Cerebellar cortex (tissue), 1 donor: ENCODE measurements at regions not wholly inside any gene's neighbourhood (a gene's known extent, or its start where the extent isn't known, plus 50 kb on each side); places are given as distances from the start of the nearest gene placed in this dataset.

Experiments
- DNase-seq: peaks from one replicate; pipeline ENCODE4 v3.0.0-alpha.2; 2015; ENCODE audit warnings: low spot score

DNA sequence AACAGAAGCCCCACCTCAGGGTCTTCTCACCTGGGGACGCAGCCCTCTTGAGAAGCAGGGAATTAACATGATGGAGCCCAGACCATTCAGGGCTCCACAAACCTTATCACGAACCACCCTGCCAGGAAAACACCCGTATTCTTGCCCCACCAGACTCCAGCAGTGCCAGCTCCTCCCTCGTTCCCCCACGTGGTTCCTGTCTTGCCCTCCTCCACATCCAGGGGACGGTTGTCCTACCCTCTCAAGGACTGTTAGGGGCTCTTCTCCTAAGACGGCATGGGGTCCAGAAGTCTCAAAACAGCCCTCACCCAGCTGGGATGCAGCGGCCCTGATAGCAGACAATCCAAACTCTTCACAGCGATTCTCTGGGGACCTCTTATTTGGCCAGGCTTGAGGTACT lies 372.2 kb upstream of the HS6ST1 start:
- DNase-seq, result no peak

DNA sequence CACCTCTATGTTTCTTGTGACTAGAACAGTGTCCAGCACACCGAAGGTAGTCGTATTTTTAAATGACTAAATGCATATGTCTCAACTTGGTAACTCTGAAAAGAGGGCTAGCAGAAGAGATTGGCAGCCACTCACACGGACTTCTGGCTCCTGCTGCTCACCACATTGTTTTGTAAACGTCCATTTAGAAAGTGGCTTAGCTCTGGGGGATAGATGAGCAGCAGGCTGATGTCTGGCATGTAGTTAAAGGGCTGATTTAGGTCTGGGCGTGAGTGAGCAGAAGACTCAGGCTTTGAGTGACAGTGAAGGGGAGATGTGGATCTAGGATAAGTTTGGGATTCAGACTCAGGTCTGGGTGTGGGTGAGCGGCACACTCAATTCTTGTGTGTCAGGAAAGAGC lies 372.9 kb upstream of the HS6ST1 start:
- DNase-seq, result no peak

DNA sequence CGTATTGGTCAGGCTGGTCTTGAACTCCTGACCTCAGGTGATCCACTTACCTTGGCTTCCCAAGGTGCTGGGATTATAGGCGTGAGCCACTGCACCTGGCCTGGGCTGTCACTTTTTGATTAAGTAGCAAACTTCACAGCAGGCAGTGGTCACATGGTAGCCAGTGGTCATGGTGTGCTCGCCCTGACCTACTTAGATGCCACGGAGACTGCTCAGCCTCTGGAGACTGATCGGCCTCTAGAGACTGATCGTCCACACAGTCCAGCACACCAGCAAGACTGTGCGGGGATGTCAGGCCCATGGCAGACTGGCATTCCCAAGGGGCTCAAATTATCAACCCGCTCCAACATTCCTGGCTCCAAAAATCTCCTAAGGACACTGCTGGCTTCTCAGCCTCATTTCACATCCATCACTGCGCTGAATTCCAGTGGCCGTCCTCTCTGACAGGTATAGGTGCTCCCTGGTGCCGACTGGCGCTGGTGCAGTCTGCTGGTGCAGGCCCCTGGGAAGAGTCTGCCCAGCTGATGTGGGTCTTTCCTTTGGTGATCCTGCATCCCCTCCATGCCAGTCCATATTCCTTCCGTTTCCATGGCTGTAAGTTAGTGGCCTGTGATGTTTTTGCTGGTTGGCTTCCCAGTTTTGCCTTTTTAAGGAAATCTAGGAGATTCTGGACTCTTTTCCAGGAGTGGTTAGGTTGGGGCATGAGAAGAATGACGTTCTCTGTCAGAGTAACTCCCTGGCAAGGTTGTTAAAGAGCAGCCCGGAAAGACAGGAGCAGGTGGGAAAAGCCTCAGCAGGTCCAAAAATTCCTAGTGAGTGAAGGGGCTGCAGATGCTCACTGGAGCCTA lies 374.5 kb upstream of the HS6ST1 start:
- DNase-seq, result no peak

DNA sequence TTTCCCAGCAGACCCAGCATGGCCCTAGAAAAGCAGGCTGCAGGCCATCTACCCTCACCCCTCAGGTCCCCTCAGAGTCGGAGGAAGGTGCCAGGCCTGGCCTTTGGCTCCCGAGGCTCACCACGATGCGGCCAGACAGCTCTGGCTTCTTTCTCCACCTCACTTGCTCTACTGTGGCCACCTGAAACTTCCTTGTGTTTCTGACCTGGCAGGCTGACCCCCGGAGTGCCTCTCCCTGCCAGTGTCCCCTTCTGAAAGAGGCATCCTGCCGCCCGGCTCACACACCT lies 375.0 kb upstream of the HS6ST1 start:
- no peak for DNase-seq

DNA sequence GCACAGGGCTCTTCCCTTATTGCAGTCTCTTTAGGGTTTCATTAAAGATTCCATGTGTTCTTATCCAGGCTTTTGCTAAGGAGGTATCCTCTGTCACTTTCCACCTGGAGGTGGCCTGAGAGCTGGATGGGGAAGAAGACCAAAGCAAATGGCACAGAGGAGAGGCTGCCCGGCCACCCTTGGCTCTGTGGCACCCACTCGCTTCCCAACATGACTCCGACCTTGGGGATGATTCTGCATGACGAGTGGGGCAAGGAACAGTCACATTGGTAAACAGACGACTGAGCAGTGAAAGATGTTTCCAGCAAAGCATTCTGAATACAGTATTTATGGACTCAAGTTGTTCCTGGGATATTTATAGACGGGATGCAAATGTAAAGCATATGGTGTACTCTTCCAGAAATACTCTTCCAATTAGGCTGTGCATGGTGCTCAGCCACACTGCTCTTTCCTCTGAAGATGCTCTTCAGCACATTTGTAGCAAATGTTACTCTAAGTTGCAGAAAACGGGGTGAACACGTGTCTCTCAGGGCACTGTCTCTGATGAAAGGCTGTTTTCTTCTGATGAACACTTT lies 377.1 kb upstream of the HS6ST1 start:
- no peak for DNase-seq

DNA sequence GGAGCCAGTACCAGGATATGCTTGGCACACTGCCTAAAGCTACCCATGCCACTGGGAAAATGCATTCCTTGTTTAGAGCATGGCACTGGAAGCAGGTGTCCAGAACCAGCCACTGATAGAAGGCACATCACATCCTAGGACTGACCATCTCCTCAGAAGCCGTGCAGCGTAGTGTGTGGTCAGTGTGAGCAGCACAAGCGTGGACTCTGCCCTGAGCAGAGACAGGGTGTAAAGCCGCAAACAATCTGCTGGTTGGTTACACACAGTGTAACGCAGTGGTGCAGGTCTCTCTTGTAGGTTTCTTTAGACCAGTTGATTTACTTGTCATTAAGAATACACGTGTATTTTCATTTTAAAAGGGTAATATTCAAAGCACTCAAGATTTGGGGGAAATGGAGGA lies 377.8 kb upstream of the HS6ST1 start:
- no peak for DNase-seq

DNA sequence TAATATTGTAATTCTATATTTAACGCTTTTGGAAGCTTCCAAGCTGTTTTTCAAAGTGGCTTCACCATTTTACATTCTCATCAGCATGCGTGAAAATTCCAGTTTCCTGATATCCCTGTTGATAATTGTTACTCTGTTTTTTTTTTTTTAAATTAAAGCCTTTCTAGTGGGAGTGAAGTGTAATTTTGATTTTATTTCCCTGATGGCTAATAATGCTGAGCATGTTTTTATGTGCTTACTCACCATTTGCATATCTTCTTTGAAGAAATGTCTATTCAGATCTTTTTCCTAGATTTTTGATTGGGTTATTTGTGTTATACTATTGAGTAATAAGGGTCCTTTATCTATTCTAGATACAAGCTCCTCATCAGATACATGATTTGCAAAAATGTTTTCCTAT lies 382.8 kb upstream of the HS6ST1 start:
- no peak for DNase-seq

DNA sequence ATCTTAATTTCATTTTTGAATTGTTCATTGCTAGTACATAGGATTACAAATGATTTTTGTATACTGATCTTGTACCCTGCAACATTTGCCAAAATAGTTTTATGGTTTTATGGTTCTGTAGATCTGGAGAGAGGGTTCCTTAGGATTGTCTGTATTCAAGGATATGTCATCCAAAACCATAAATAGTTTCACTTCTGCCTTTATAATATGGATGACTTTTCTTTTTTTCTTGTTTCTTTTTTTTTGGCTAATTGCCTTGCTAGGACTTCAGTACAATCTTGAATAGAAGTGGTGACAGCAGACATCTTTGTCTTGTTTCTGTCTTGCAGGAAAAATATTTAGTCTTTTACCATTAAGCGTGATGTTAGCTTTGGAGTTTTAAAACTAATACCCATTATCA lies 383.9 kb upstream of the HS6ST1 start:
- DNase-seq, result no peak

DNA sequence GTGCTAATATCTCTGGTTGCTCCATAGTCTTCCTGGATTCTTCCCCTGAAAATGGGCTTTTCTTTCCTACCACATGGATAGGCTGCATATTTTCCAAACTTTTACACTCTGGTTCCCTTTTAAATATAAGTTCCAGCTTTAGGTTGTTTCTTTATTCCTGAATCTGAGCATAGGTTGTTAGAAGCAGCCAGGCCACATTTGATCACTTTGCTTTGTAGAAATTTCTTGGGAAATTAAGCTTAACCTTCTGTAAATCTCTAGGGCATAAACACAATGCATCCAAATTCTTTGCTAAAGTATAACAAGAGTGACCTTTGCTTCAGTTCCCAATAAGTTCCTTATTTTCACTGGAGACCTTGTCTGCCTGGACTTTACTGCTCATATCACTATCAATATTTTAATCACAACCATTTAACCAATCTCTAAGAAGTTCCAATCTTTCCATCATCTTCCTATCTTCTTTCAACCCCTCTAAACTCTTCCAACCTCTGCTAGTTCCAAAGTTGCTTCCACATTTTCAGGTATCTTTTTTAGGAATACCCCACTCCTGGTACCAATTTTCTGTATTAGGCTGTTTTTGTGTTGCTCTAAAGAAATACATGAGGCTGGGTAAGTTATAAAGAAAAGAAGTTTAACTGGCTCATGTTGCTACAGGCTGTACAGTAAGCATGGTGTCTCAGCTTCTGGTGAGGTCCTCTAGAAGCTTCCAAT lies 389.6 kb upstream of the HS6ST1 start:
- no peak for DNase-seq

DNA sequence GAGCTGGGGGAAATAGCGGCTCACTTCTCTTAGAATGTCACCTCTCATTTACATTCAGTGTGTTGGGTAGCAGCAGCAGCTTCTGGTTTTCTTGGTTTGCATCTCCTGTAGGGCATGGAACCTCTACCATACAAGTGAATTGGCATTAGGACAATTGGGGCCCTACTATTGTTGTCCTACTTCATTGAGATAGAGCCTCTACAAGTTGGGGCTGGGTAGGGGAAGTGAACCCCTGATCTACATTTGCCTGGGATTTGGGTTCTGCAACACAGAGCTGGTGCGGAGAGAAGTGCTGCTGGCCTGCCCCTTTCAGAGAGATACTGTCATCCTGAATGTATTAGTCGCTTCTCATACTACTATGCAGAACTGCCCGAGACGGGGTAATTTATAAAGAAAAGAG lies 391.6 kb upstream of the HS6ST1 start:
- DNase-seq, result no peak

DNA sequence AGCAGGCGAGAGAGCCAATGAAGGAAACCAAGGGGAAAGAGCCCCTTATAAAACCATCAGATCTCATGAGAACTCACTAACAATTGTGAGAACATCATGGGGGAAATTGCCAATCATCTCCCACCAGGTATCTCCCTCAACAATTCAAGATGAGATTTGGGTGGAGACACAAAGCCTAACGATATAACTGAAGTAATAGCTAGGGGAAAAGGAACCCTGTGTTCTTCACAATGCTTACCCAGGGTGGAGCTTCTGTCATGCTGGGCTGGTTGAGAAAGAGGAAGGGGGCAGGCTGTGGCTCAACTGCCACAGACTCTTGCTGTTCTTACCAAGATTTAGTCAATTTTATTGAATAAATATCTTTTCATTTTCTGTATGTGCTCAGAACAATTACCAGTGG lies 392.1 kb upstream of the HS6ST1 start:
- no peak for DNase-seq

DNA sequence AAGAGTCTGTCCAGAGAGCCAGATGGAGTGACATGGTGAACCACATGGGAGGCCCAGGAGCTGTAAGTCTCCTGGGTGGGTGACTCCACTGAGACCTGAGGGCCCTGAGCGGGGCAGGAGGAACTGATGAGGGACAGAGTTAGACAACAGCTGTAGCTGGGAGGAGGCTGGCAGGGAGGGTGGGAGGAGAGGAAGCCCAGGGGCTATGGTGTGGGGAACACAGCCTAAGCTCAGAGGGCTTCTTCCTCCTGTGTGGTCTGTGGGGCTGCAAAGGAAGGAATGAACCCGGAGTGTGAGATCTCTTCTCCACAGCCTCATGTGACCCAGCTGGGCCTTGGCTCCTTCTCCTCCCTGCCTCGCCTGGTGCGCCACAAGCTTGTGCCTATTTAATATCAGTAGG lies 395.6 kb upstream of the HS6ST1 start:
- no peak for DNase-seq

DNA sequence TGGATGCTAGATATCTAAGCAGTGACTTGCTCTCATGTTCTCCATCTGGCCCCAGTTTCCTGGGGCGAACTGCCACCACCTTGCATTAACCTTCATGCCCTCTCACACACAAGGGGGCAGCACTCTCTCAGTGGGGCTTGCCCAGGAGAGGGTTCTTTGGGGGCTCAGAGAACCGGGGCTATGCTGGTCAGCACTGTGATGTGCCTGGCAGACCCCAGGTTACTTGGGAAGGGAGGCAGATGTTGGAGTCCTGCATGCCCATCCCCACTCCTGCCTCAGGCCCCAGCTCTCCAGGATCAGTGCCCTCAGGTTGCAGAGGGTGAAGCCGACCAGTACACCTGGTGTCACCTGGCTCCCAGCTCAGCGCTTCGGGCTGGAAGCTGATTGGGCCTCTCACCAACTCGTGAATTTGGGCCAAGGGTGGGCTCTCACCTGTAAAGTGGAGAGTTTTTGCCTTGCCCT lies 396.2 kb upstream of the HS6ST1 start:
- DNase-seq, result no peak

DNA sequence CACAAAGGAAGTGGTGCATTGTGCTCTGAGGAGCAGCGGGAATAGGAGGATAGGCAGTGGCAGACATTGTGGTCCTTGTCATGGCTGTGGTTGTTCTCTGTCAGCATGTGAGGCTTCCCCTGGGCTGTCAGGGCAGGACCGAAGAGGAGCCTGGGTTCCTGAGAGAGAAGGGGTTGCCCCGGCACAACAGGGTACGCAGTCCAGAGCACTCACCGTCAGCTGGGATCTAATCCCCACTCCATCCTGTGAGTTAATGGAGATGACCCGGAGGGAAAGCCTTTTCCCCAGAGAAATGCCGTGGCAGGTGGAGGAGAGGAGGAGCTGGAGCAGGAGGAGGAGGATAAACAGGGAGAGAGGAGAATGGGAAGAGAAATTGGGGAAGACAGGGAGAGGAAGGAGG lies 396.7 kb upstream of the HS6ST1 start:
- DNase-seq, result no peak

DNA sequence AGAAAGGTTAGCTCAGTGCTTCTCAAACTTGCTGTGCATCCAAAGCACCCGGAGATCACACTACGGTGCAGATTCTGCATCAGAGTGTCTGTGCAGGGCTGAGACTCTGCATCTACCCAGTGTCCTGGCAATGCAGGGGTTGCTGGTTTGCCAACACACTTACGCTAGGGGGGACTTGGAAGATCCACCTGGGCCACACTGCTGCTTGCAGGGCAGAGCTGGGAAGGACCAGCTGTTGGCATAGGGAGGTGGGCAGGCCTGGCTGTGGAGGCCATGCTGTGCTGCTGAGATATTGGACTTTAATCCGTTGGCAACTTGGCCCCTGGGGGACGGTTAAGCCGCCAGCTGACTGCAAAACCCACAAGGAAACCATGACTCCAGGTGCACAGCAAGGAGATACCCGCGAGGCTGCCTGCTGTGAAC lies 397.6 kb upstream of the HS6ST1 start:
- no peak for DNase-seq

DNA sequence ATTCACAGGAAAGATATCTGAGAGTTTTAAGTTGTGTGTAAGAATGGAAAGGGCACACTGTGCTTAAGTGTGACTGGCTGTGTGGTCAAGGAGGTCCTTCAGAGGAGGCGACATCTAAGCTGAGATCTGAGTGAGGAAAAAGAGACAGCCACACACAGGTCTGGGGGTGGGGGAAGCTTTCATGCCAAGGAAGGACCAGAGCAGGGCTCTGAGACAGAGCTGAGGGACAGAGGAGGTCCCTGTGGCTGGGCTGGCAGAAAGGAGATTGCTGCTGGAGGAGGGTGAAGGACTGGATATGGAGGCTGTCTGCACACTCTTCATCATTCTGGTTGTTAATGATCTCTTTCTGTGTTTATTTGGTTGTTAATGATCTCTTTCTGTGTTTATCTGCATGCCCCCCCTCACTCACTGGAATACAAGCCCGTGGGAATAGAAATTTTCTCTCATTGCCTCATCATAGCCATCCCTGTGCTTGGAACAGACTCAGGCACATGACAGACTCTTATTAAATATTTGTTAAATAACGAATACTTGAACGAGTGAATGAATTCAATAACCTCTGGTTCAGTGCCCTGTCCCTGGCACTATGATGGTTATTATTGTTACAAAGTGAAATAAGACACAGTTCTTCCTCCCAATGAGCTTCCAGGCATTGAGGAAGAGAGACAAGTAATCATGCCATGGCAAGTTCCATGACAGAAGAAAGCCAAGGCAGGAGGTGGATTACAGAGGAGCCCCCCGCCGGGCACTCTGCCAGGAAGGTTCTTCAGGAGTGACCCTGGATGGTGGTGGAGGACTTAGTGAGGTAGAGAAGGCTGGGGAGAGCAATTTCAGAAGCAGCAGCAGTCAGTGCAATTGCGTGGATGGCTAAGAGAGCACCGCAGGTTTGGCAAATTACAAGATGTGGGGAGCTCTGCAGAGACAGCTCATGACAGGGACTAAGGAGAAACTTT lies 399.4 kb upstream of the HS6ST1 start:
- no peak for DNase-seq

DNA sequence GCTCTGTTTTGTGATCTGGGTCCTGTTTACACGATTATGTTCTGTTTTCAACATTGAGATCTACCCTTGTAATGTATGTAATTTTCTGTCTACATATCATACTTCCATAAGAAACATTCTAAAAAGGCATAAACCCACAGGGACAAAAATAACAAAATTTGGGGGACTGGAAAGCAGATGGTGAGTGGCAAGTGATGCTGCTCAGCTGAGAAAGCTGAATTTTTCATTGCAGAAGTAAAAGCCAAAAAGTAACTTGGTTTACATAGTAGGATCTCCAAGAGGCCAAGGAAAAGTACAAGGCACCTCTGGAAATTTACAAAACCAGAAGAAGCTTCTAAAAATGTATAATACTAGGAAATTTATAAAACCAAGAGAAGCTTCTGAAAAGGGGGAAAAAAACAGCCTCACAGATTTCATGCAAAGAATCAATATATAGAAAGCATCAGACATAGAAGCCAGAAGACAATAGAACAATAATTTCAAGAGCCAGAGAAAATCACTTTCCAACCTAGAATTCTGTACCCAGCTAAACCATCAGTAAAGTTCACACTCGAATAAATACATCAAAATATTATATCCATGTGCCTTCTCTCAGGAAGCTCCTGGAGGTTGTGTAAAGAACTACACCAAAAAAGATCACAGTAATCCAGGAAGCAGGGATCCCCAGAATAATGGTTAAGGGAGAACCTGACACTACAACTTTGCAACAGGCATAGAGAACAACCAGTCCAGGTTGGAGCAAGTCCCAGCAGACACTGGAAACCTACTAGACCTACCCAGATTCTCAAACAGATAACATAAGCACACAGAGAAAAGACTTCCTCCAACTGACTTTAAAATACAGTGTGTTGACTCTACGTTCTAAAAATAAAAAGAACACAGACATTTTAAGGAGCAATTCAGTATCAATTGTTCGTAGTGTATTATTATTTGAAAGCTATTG lies 401.7 kb upstream of the HS6ST1 start:
- no peak for DNase-seq

DNA sequence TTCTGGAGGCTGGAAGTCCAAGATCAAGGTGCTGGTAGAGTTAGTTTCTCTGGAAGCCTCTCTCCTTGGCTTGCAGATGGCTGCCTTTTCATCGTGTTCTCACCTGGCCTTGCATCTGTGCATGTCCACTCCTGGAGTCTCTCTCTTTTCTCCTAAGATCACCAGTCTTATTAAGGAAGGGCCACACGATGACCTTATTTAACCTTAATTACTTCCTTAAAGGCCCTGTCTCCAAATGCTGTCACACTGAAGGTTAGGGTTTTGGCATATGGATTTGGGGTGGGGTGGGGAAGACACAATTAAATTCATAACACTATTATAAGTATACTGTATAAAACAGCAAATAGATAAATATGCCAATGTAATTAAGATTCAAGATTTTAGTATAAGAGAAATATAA lies 402.4 kb upstream of the HS6ST1 start:
- DNase-seq, result no peak

DNA sequence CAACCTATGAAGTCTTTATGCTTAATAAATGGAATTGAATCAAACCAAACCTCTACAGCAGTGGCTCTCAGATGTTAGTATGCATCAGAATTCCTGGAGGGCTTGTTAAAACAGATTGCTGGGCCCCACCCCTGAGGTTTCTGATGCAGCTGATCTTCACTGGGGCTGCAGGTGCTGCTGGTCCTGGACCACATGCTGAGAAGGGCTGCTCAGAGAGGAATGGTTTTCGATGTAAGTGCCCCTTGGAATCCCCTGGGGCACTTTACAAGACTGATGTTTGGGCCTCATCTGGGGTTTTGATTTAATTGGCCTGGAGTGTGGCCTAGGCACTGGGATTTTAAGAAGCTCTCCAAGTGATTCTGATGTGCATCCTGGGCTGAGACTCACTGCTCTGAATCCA lies 403.8 kb upstream of the HS6ST1 start:
- DNase-seq, result no peak

DNA sequence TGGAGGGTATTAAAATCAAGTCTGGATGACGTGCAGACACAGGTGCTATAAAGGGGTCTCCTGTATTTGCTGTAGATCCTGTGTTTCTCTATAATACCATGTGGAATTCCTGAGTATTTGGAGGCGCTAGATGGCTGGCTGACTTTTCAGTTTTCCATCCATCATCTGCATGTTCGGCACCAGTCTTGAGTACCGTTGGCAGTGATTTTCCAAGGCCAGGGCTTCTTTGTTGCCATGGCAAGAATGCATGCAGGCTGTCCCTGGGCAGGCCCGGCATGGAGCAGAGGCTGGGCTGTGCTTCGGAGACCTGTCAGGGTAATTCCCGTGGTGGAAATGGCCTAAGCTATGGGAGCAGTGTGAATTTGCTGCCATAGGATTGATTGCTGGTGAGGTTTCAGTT lies 405.9 kb upstream of the HS6ST1 start:
- no peak for DNase-seq

DNA sequence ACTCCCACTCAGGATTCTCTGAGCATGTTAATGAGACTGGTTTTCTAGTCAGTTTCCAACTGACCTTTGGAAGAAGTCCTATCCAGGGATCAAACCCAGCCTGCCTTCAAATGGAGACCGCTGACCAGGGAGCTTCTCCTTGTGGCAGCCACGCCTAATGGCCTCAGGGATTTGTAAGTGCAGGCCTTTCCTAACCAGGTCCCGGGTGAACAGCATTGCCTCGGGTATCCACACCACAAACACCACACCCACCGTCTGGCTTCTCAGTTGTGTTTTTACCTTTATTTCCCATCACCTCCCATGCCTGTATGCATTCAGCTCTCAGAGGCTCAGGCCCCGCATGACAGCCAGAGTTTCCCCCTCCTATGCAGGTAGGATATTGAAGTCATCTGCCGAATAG lies 406.3 kb upstream of the HS6ST1 start:
- DNase-seq, result no peak
